ENCODE measurements at regions not wholly inside any gene's neighbourhood (a gene's known extent, or its start where the extent isn't known, plus 50 kb on each side); places are given as distances from the start of the nearest gene placed in this dataset.

GRCh38 chr2:133717497-133717896 is 149.2 kb upstream of the NCKAP5 start:
- DNase-seq (ENCODE audit: low read depth in 3 of 3, low spot score in 1 of 3) = no peak

GRCh38 chr2:133718688-133719201 is 150.5 kb upstream of the NCKAP5 start:
- no peak for DNase-seq (ENCODE audit: low read depth in 3 of 3, low spot score in 1 of 3)

GRCh38 chr2:133720429-133720828 is 152.2 kb upstream of the NCKAP5 start:
- DNase-seq (ENCODE audit: low read depth in 3 of 3, low spot score in 1 of 3) = no peak

GRCh38 chr2:133721118-133721517 is 152.9 kb upstream of the NCKAP5 start:
- no peak for DNase-seq (ENCODE audit: low read depth in 3 of 3, low spot score in 1 of 3)

- no peak for DNase-seq (ENCODE audit: low read depth in 3 of 3, low spot score in 1 of 3)
Measured at GRCh38 chr2:133723133-133723532, 154.9 kb upstream of the NCKAP5 start.

- DNase-seq (ENCODE audit: low read depth in 3 of 3, low spot score in 1 of 3) = no peak
Measured at GRCh38 chr2:133726973-133727372, 158.7 kb upstream of the NCKAP5 start.

- no peak for DNase-seq (ENCODE audit: low read depth in 3 of 3, low spot score in 1 of 3)
Measured at GRCh38 chr2:133732059-133732458, 163.8 kb upstream of the NCKAP5 start.

- no peak for DNase-seq (ENCODE audit: low read depth in 3 of 3, low spot score in 1 of 3)
Measured at GRCh38 chr2:133732982-133733900, 165.0 kb upstream of the NCKAP5 start.

GRCh38 chr2:133733901-133734255 is 165.6 kb upstream of the NCKAP5 start:
- DNase-seq (ENCODE audit: low read depth in 3 of 3, low spot score in 1 of 3) = no peak

- DNase-seq (ENCODE audit: low read depth in 3 of 3, low spot score in 1 of 3) = no peak
Measured at GRCh38 chr2:133734716-133735495, 166.6 kb upstream of the NCKAP5 start.

GRCh38 chr2:133736674-133737073 is 168.4 kb upstream of the NCKAP5 start:
- DNase-seq (ENCODE audit: low read depth in 3 of 3, low spot score in 1 of 3) = no peak

GRCh38 chr2:133737242-133737993 is 169.2 kb upstream of the NCKAP5 start:
- no peak for DNase-seq (ENCODE audit: low read depth in 3 of 3, low spot score in 1 of 3)

- no peak for DNase-seq (ENCODE audit: low read depth in 3 of 3, low spot score in 1 of 3)
Measured at GRCh38 chr2:133739039-133739438, 170.8 kb upstream of the NCKAP5 start.

- no peak for DNase-seq (ENCODE audit: low read depth in 3 of 3, low spot score in 1 of 3)
Measured at GRCh38 chr2:133740500-133740899, 172.2 kb upstream of the NCKAP5 start.

GRCh38 chr2:133748007-133748700 is 179.9 kb upstream of the NCKAP5 start:
- no peak for DNase-seq (ENCODE audit: low read depth in 3 of 3, low spot score in 1 of 3)

- DNase-seq (ENCODE audit: low read depth in 3 of 3, low spot score in 1 of 3) = no peak
Measured at GRCh38 chr2:133753665-133754064, 185.4 kb upstream of the NCKAP5 start.

GRCh38 chr2:133755480-133756300 is 187.4 kb upstream of the NCKAP5 start:
- DNase-seq (ENCODE audit: low read depth in 3 of 3, low spot score in 1 of 3) = no peak

GRCh38 chr2:133756833-133757232 is 188.6 kb upstream of the NCKAP5 start:
- no peak for DNase-seq (ENCODE audit: low read depth in 3 of 3, low spot score in 1 of 3)

GRCh38 chr2:133760376-133760775 is 192.1 kb upstream of the NCKAP5 start:
- DNase-seq (ENCODE audit: low read depth in 3 of 3, low spot score in 1 of 3) = no peak

GRCh38 chr2:133765658-133766057 is 197.4 kb upstream of the NCKAP5 start:
- no peak for DNase-seq (ENCODE audit: low read depth in 3 of 3, low spot score in 1 of 3)

All from stimulated activated CD4-positive, alpha-beta T cell treated with anti-CD3 and anti-CD28 coated beads, TNF-alpha, amount 100 ng/mL, for 1 hour (primary cell).